ENCODE measurements at regions not wholly inside any gene's neighbourhood (a gene's known extent, or its start where the extent isn't known, plus 50 kb on each side); places are given as distances from the start of the nearest gene placed in this dataset.

GRCh38 chr4:160299608-160300007, 1196.7 kb downstream of the RAPGEF2 start:
- no peak for TF ChIP-seq CBX8 (IDR thresholded peaks at IDR 0.05; ENCODE audit: borderline replicate concordance, low read depth, low read length)
- TF ChIP-seq CTCF (IDR thresholded peaks at IDR 0.05; ENCODE audit: control extremely low read depth in 1 of 3, insufficient read depth in 1 of 3, low read depth in 1 of 3, low read length in 3 of 3): no peak
- no peak for TF ChIP-seq JUND (IDR thresholded peaks at IDR 0.05; ENCODE audit: low read length)
- TF ChIP-seq HDAC6 (IDR thresholded peaks at IDR 0.05; ENCODE audit: low read depth, low read length): no peak
- no peak for TF ChIP-seq EP300 (IDR thresholded peaks at IDR 0.05; ENCODE audit: borderline replicate concordance in 1 of 2, low read depth in 2 of 2, low read length in 2 of 2)
- TF ChIP-seq JUN (IDR thresholded peaks at IDR 0.05; ENCODE audit: low read depth, low read length): no peak
- no peak for TF ChIP-seq POLR2A (IDR thresholded peaks at IDR 0.05; ENCODE audit: control extremely low read depth in 1 of 2, low read depth in 2 of 2, low read length in 2 of 2)
- TF ChIP-seq SIN3A (conservative IDR thresholded peaks at IDR 0.05 in 1 of 2, IDR thresholded peaks at IDR 0.05 in 1 of 2; ENCODE audit: low read depth in 1 of 2, low read length in 2 of 2): no peak
- TF ChIP-seq CHD1 (IDR thresholded peaks at IDR 0.05; ENCODE audit: low read depth, low read length): no peak
- TF ChIP-seq POLR2AphosphoS5 (IDR thresholded peaks at IDR 0.05; ENCODE audit: low read depth, low read length): no peak
- no peak for TF ChIP-seq RXRA (IDR thresholded peaks at IDR 0.05; ENCODE audit: insufficient read depth, low read depth, low read length)

Data from H1 (cell line).